ENCODE measurements at regions not wholly inside any gene's neighbourhood (a gene's known extent, or its start where the extent isn't known, plus 50 kb on each side); places are given as distances from the start of the nearest gene placed in this dataset.

GRCh38 chr16:73858326-73858725, 438.3 kb upstream of the PSMD7 start:
- no peak for TF ChIP-seq CTCF (IDR thresholded peaks at IDR 0.05; ENCODE audit: low read depth, low read length, poor library complexity, severe bottlenecking)
- TF ChIP-seq EZH2phosphoT487 (IDR thresholded peaks at IDR 0.05; ENCODE audit: borderline replicate concordance, low read length), result no peak

Measured in DOHH2 (cell line).